ENCODE measurements at regions not wholly inside any gene's neighbourhood (a gene's known extent, or its start where the extent isn't known, plus 50 kb on each side); places are given as distances from the start of the nearest gene placed in this dataset.

DNA sequence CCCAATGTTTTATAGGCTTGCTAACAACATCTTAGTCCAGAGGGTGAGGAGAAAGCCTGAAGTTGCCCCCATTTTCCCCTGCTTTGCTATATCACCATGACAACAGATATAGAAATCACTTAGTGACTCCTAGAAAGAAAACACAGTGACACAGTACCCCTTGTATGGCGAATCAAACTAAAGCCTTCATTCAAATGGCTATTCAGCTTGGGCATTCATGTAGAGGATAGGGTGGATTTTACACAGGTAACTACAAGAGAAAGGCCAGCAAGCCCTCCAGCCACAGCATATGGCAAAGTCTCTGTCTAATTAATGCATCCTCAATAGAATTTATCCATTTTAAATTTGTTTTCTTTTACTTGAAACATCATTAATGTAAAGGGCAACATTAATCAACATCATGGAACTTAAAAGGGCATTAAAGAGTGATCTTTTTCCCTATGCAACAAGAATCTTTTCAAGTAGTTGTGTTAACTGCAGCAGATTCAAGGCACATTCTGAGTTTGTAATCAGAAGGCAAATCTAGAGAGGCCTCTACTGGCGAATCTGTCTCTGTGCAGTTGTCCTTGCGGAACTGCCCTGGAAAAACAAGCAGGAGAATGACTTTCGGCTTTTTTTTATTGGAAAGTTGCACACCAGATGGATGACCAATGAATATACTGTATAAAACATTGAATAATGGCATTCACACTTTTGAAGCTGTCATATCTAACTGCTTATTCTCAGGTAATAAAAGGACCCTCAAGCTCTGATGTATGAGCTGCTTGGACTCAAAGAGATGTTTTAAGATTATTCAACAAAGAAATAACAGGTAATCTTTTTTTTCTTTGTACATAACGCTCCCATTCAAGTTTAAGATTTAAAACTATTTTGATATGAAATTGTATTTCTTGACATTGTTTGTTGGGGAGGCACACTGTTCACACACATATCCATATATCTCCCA is 621.7 kb upstream of the AGTR1 start:
- no peaks in the 10 kb centered on the region for H3K36me3 ChIP-seq
- H3K9me3 ChIP-seq = no peaks in the 10 kb centered on the region
- no peaks in the 10 kb centered on the region for H3K4me1 ChIP-seq
- intact Hi-C loops (cut with DNase I) = no loop called here
- no peak for DNase-seq
- H3K4me3 ChIP-seq = no peak overlapping the region
- TF ChIP-seq, protein P1, sequence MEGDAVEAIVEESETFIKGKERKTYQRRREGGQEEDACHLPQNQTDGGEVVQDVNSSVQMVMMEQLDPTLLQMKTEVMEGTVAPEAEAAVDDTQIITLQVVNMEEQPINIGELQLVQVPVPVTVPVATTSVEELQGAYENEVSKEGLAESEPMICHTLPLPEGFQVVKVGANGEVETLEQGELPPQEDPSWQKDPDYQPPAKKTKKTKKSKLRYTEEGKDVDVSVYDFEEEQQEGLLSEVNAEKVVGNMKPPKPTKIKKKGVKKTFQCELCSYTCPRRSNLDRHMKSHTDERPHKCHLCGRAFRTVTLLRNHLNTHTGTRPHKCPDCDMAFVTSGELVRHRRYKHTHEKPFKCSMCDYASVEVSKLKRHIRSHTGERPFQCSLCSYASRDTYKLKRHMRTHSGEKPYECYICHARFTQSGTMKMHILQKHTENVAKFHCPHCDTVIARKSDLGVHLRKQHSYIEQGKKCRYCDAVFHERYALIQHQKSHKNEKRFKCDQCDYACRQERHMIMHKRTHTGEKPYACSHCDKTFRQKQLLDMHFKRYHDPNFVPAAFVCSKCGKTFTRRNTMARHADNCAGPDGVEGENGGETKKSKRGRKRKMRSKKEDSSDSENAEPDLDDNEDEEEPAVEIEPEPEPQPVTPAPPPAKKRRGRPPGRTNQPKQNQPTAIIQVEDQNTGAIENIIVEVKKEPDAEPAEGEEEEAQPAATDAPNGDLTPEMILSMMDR (IDR thresholded peaks at IDR 0.05) = peak in 3 of 6 experiments; percentile 18 to 37 (median 30)
- TF ChIP-seq POLR2A (IDR thresholded peaks at IDR 0.05) = no peak
- H3K27ac ChIP-seq = no peak overlapping the region
- 49 to 69% methylated on average over 5 of the region's 5 CpGs for WGBS, 2 donors
- no peaks in the 10 kb centered on the region for H3K27me3 ChIP-seq

DNA sequence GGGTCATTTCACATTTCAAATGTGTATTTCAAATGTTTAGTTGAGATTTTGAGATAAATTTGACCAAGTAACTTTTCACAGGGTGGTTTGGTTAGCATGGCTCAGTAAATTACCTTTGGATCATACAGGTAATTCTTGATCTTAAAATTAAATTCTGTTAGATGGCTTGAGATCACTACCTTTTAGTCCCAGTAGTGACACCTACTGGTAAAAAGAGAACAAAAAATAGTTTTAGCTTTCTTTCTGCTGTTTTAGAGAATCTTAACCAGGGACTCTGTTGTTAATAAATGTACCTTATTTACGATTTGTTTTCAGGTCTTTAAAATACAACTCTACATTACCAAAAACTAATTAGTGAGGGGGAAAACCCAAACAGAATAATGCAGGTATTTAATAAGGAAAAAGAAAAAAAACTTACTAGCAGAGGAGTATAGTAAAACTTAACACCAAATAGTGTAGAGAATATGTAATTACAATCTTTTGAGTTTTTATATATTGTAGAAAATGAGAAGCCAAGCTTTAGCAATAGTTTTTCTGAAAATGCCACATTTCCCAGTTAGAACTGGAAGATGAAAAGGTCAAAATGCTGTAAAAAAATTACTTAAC is 620.3 kb upstream of the AGTR1 start:
- DNase-seq = no peak
- Histone ChIP-seq H3K4me1 (no peaks in the 10 kb centered on the region), H3K27ac (no peak overlapping the region), H3K36me3 (no peaks in the 10 kb centered on the region), H3K27me3 (no peaks in the 10 kb centered on the region), H3K4me3 (no peak overlapping the region), H3K9me3 (no peaks in the 10 kb centered on the region)
- TF ChIP-seq POLR2A (IDR thresholded peaks at IDR 0.05) = no peak
- TF ChIP-seq, protein P1 (IDR thresholded peaks at IDR 0.05) = peak in 2 of 6 experiments; percentile 43 to 44
- WGBS, 2 donors = 0 to 4% methylated on average over 1 of the region's 1 CpG
- intact Hi-C loops (cut with DNase I) = no loop called here

DNA sequence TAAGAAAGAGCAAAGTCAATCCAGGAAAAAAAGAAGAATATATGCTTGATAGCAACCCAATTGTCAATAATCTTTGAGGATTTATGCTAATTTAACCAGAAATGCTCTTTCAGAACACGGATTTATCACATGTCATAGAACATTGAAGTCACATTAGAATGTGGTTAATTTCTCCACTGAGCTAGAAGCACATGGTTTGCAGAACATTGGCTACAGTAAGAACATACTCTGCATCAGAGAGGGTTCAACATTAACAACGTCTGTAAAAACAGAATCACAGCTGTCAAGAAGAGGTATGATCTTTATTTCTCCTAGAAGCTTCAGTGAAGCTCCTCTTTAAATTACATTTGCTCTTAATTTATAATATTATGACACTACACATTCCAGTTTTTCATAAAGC is 619.7 kb upstream of the AGTR1 start:
- intact Hi-C loops (cut with DNase I) = no loop called here
- TF ChIP-seq, protein P1 (IDR thresholded peaks at IDR 0.05) = no peak
- TF ChIP-seq POLR2A (IDR thresholded peaks at IDR 0.05) = no peak
- Histone ChIP-seq H3K9me3 (no peaks in the 10 kb centered on the region), H3K27me3 (no peaks in the 10 kb centered on the region), H3K4me1 (no peaks in the 10 kb centered on the region), H3K4me3 (no peak overlapping the region), H3K36me3 (no peaks in the 10 kb centered on the region), H3K27ac (no peak overlapping the region)
- no peak for DNase-seq
- 52 to 67% methylated on average over 2 of the region's 2 CpGs for WGBS, 2 donors

DNA sequence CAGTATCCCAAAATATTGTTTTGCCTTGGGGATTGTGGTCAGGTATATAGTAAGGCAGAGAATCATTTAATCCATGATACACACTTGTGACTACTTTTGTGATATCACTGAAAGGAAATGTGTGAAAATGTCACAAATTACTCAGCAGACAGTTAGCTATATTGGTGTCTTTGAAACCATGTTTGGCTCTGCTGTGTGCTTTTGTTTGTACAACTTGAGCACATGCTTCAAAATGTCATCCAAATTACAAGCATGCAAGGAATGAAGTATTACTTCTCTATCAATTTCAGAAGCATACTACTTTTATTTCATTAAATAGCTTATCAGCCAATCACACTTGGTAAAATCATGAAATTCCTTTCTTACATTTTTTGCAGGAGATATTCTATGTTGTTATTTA is 619.0 kb upstream of the AGTR1 start:
- no peaks in the 10 kb centered on the region for H3K27me3 ChIP-seq
- intact Hi-C loops (cut with DNase I) = no loop called here
- no peak for DNase-seq
- H3K4me1 ChIP-seq = no peaks in the 10 kb centered on the region
- no peak for TF ChIP-seq POLR2A (IDR thresholded peaks at IDR 0.05)
- TF ChIP-seq, protein P1 (IDR thresholded peaks at IDR 0.05) = no peak
- no peaks in the 10 kb centered on the region for H3K36me3 ChIP-seq
- no peak overlapping the region for H3K27ac ChIP-seq
- no peaks in the 10 kb centered on the region for H3K9me3 ChIP-seq
- H3K4me3 ChIP-seq = no peak overlapping the region

DNA sequence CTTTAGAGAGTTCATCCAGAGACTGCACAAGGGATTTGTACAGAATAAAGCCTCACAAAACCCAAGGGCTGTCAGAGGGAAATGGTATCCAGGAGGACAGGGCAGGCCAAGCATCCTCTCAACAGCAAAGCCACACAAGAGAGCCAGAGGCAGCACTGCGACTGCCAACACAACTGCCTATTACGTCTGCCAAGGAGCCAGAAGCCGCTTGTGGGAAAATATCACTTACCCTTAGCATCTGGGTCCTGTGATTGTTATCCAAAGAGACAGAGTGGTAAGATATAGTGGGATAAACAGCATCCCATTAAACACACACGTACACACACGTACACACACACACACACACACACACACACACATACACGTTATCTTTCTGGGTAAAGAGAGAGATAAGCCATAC is 618.3 kb upstream of the AGTR1 start:
- no peak overlapping the region for H3K27ac ChIP-seq

More for the DNA sequence above, 618.3 kb upstream of the AGTR1 start:
- WGBS, 2 donors = 75 to 76% methylated on average over 6 of the region's 6 CpGs
- H3K27me3 ChIP-seq = no peaks in the 10 kb centered on the region
- TF ChIP-seq, protein P1 (IDR thresholded peaks at IDR 0.05) = no peak
- TF ChIP-seq POLR2A (IDR thresholded peaks at IDR 0.05) = no peak
- intact Hi-C loops (cut with DNase I) = no loop called here
- DNase-seq = no peak
- no peaks in the 10 kb centered on the region for H3K4me1 ChIP-seq
- H3K36me3 ChIP-seq = no peaks in the 10 kb centered on the region
- H3K4me3 ChIP-seq = no peak overlapping the region
- H3K9me3 ChIP-seq = no peaks in the 10 kb centered on the region

Data from esophagus squamous epithelium (tissue), 5 donors.